CD4-positive, alpha-beta T cell treated with Interleukin-6 for 4 hours (primary cell): ENCODE measurements at regions not wholly inside any gene's neighbourhood (a gene's known extent, or its start where the extent isn't known, plus 50 kb on each side); places are given as distances from the start of the nearest gene placed in this dataset.

ENCODE experiments used
- DNase-seq: peaks from one replicate; pipeline ENCODE4 v3.0.0-alpha.2; 2020; ENCODE audit warnings: mixed read lengths

DNA sequence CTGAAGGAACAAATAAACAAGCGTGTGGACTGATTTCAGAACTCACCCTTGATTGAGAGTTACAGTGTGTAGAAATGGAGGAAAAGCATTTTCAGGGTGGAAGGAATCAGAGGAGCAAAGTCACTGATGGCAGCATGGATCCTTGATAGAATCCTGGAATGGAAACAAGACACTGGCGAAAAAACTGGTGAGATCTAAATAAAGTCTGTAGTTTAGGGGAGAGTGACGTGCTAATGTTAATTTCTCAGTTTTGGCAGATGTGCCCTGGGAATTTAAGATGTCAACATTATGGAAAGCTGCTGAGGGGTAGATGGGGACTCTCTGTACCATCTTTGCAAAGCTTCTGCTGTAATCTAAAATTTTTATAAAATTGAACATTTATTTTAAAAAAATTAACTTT is 378.0 kb downstream of the UQCRFS1 start:
- no peak for DNase-seq

DNA sequence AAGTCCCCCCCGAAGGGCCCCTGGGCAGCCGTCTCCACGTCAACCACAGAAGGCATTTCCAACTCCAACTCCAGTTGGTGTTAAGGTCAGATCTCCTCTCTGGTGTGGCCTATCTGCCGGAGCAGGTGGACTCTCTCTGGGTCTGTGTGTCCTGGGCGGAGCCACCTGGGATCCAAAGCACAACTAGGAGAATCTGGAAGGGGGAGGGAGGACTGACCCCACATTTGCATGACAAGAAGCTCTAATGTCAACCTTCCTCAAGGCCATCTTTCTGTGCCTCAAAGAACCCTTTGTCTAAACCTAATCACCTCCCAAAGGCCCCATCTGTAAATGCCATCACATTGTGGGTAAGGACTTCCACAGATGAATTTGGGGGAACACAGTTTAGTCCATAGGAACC is 381.5 kb downstream of the UQCRFS1 start:
- DNase-seq = no peak

GRCh38 chr19:28829762-28830161 is 383.2 kb downstream of the UQCRFS1 start:
- DNase-seq = no peak

DNA sequence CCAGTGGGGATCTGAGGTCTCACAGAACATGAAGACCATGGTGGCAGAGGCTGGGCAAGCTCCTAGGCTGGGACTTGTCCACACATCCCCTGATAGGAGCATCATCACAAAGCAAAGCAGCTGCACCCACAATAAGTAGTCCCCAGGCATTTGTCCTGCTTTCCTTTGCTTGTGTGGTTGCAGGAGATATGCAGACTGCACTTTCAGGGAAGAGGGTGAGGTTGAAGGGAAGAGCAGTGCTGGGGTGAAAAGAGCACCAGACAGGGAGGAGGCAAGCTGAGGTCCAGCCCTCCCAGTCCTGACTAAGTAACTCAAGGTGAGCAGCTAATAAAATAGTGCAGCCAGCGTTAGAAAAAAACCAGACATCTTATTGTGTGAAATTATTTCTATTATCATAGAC is 383.6 kb downstream of the UQCRFS1 start:
- no peak for DNase-seq

GRCh38 chr19:28828276-28828870 is 384.6 kb downstream of the UQCRFS1 start:
- no peak for DNase-seq

- no peak for DNase-seq
Measured at GRCh38 chr19:28827382-28827781, 385.6 kb downstream of the UQCRFS1 start.

DNA sequence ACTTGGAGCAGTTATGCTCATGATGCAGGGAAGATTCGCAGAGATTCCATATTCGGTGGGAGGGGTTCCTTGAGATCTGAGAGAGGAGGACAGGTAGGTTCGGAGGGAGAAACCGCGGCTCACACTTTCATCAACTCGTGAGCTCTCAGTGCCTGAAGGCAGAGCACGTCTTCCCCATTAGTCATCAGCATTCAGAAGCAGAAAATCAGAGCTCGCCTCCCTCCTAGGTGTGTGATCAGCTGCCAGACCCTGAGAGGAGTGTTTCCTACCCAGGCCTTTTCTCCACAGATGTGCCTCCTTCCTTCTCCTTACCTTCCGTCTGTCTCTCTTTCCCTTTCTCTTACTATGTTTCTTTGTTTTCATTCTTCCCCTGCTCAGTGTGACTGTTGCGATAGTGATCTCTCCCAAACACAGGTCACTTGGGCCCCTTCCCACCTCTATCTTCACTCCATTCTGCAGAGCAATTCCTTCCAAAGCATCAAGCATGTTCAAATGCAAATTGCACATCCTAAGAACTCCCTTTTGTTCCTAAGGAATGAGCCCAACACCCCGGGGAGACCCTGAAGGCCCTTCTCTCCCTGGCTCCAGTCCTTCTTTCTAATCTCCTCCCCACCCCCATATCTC is 389.5 kb downstream of the UQCRFS1 start:
- DNase-seq = no peak

DNA sequence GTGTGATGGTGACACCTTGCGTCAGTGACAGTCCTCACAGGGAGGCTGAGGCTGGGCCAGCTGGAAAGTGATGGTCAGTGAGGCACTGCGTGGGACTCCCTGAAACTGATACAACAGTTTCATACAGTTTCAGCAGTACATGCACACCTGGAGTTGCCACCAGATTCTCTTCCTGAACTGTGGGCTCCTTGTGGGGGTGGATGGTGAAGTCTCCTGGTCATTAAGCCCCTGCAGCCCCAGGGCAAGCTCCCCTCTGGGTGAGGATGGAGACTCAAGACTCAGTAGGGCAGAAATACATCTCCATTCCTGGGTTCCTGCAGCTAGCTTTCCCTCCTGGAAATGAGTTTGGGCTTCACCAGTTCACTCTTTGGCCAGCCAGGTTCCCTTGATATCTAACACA is 392.7 kb downstream of the UQCRFS1 start:
- DNase-seq = no peak

DNA sequence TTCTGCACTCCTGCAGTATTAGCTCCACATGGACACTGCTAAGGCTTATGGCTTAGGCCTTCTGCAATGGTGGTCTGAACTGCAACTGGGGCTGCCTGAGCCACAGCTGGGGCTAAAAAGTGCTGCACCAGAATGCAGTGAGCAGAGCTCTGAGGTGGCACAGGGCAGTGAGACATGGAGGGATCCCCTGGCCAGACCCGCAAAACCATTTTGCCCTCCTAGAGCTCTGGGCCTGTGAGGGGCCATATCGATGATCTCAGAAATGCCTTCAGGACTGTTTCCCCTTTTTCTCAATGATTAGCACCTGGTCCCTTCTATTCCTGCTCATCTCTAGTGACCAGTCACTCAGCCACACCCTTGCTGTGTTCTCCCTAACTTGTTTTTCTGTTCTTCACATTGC is 397.7 kb downstream of the UQCRFS1 start:
- DNase-seq = no peak

GRCh38 chr19:28794301-28794700 is 418.6 kb downstream of the UQCRFS1 start:
- no peak for DNase-seq

DNA sequence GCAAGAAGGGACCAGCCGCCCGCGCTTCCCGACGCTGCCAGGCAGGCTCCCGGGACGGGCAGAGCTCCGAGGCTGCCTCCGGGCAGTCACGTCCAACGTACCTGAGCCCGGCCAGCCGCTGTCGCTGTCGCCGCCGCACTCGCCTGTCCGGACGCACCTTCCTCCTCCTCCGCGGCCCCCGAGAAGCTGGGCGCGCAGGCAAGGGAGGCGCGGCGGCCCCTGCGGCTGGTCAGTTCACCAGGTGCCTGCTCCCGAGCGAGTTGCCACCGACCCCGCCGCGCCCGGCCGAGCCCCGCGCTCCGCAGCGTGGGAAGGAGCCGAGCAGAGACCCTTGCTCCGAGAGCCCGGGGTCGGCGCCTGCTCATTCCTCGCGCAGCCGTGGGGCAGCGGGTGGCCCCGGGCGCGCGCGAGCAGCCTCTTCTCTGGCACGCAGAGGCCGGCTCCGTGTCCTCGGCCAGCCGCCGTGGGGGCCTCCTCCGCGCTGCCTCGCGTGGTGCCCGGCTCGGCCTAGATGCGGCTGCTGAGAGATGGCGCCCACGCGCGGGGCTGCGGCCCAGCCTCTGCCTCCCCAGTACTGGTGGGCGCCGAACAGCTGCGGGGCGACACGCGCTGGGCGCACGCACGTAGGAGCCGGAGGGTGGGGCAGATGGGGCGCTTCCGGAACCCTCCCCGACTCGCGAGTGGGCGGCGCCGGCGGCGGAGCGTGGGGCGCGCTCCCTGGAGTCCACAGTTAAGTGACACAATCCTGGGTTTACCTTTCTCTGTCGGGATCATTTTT is 419.4 kb downstream of the UQCRFS1 start:
- no peak for DNase-seq

DNA sequence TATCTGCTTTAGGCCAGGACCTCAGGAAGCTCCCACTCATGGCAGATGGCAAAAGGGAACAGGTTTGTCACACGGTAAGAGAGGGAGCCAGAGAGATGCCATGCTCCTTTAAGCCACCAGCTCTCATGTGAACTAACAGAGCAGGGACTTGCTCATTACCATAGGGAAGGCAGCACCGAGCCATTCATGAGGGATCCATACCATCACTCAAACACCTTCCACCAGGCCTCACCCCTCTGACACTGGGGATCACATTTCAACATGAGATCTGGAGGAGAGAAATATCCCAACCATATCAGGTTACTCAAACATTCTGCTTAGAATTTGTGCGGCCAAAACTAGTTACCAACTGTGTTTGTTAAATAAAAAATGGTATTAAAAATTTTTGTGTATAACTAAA is 427.0 kb downstream of the UQCRFS1 start:
- DNase-seq = no peak

DNA sequence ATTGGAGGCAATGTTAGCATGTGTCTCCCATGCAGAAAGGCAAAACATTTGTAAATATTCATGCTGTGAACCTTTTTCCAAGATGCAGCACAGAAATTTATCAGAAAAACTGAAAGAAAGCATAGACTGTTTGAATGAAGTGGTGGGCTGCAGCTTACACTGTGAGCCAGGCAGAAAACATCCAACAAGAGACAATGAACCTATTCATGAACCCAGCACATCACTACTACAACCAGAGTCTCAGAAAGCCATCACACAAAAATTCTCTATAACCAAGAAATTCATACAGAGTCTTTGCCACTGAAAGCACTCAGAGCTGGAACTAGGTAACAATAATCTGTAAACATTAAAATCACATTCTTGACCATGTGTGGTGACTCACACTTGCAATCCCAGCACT is 448.9 kb downstream of the UQCRFS1 start:
- no peak for DNase-seq

- DNase-seq = no peak
Measured at GRCh38 chr19:28746478-28746877, 466.5 kb downstream of the UQCRFS1 start.

DNA sequence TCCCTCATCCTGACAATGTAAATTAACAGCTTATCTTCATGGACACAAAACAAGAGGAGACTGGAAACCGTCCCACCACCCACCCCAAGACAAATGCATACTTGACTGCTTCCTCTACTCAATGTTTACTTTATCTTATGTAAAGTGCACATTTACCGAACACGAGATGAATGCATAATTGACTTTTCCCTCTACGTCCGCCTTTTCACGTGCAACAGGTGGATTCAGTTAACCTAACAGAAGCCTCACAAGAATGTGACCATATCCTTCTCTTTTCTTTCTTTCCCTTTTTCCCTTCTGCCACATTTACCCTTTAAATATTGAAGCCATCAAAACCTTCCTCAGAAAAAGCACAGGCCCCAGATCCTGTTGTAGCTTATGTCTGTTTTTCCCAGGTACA is 468.0 kb downstream of the UQCRFS1 start:
- DNase-seq = no peak

DNA sequence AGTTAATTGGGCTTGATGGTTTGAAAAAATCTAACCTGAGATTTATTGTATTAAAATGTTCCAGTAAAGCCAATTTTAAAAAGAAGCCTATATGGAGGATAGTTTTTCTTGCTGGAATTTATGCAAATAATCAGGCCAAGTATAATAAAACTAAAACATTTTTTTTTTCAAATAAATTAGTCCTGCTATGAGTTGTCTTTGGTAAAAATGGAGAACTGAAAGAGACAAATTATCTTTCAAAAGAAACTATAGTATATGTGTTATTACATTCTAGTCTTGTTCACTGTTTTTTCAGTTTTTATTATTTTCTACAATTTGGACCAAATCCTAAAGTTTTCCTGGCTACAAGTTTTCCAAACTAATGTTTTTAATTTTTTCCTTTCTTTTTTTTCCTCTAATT is 468.9 kb downstream of the UQCRFS1 start:
- no peak for DNase-seq

DNA sequence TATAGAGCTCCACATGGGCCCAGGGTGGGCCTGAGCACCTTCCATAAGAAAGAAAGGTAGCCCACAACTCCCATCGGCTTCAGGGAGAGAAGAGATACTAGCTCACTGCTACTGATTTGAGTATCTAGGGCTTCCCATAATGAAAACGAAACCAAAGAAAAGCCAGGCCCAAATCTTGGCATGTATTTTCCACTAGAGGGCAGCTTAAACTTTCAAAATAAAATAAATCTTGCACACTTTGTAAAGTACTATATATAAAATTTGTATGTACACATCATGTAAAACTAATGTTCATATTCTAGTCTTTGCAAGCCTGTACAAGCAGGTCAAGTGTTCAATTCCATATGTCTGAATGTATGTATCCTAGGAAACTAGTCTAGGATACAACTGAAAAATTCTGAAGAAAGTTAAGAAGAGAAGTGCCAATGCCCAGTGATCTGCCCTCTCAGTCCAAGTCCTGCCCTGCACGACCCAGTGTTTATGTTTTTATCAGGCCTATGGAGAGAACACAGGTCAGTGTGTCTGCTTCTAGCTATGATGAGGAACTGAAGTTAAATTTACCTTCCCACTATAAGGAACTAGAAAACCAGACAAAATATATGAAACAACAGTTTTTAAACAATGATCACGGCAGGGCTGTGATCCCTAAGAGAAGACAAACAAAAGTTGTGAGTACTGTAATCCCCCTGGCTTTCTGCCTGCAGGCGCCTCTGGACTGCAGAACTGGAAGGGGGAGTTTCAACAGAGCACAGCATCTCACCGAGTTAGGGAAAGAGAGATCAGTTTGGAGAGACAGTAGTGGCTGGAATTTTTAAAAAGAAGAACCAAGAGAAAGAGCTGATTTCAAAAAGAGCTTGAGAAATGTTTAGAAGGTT is 475.7 kb downstream of the UQCRFS1 start:
- no peak for DNase-seq

GRCh38 chr19:28736528-28736927 is 476.4 kb downstream of the UQCRFS1 start:
- no peak for DNase-seq

DNA sequence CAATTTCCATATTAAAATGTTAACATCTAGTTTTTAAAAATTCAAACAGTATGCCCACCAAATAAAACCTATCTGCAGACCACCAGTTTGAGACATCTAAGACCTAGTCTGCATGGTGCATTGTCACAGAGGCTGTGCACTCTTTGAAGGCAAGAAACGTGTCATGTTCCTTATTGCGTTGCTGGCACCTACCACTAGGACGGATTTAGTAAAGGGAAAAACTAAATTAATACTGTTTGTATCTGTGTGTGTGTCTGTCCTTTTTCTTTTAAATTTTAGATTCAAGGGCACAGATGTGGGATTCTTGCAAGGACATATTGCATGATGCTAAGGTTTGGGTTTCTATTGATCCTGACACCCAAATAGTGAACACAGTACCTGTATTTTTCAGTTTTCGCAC is 481.4 kb downstream of the UQCRFS1 start:
- DNase-seq = no peak

DNA sequence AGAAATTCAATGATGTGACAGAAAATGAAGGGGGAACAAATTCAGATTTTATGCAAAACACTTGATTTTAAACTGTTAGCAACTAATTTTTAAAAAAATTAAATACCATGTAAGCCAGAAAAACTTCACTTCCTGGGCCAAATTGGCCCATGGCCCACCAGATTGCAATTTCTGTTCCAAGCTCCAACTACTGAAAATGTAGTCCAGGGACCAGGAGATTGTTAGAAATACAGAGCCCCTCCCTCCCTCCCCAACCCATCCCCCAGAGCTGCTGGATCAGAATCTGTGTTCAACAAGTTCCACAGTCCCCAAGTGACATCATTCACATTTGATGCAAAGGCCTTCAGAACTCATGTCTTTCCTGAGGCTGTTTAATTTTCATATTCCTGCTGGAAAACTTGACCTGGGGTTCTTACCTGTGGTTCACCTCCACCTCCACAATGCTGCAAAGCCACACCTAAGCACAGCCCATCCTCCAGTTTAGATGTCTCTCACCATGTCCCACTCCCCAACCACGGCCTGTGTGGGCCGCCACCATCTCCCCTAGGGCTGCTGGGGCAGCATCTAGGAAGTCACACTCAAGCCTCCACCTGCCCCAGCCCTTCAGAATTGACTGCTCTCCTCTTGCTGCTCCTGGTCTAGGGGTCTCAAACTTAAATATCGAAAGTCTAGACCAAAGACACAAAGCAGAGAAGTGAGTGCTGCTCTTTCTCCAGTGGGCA is 482.0 kb downstream of the UQCRFS1 start:
- DNase-seq = no peak

DNA sequence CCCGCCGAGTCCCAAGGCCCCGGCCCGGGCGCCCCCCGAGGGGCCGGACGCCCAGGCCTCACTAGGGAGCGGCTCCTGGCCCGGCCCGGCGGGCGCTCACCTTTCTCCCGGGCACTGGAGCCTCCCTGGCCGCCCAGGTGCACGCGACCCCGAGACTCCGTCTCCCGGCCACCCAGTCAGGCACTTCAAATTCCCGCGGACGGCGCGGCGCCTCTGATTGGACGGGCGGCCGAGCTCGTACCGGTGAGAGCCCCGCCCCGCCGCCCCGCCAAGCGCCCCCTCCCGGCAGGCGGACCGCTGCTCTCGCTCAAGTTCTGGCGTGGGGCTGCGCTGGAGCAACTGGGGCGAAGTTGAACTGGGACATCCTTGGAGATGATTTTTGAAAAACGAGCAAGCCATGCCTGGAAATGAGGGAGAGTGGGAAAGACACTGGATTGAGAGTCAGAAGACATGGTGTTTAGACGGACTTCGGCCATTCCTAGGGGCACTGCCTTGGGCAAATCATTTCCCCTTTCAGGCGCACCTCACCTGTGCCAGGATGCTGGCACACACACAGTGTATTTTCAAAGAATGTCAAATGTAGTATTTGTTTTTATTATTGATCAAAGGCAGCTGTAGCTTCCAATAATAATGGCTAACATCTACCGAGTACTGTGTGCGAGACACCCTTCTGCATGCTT is 485.3 kb downstream of the UQCRFS1 start:
- DNase-seq = peak; percentile 10
